HG03280 (cell line): ENCODE measurements at regions not wholly inside any gene's neighbourhood (a gene's known extent, or its start where the extent isn't known, plus 50 kb on each side); places are given as distances from the start of the nearest gene placed in this dataset.
A peak's percentile ranks its signal among the peaks of the same experiment; 100 is the strongest.

Experiments
- ATAC-seq: cut with Tn5 transposase; IDR thresholded peaks from one replicate; pipeline ENCODE4 v1.9.1; 2021; ENCODE audit warnings: mild to moderate bottlenecking, moderate library complexity; ENCODE audit not compliant: unreplicated experiment

GRCh38 chrX:150163221-150163930, 199.7 kb upstream of the MAMLD1 start:
- ATAC-seq = no peak

- no peak for ATAC-seq
These were observed 199.0 kb upstream of the MAMLD1 start for GRCh38 chrX:150163956-150164726.

GRCh38 chrX:150164971-150165600, 198.0 kb upstream of the MAMLD1 start:
- no peak for ATAC-seq

GRCh38 chrX:150165776-150166610, 197.1 kb upstream of the MAMLD1 start:
- ATAC-seq = no peak

GRCh38 chrX:150167482-150168324, 195.4 kb upstream of the MAMLD1 start:
- ATAC-seq = no peak

- ATAC-seq = no peak
These were observed 181.0 kb upstream of the MAMLD1 start for GRCh38 chrX:150182161-150182560.

GRCh38 chrX:150184491-150184890, 178.6 kb upstream of the MAMLD1 start:
- no peak for ATAC-seq

GRCh38 chrX:150185766-150186165, 177.4 kb upstream of the MAMLD1 start:
- no peak for ATAC-seq

- ATAC-seq = no peak
These were observed 170.3 kb upstream of the MAMLD1 start for GRCh38 chrX:150192816-150193215.

GRCh38 chrX:150196285-150196684, 166.8 kb upstream of the MAMLD1 start:
- no peak for ATAC-seq

- no peak for ATAC-seq
These were observed 165.7 kb upstream of the MAMLD1 start for GRCh38 chrX:150197388-150197787.

GRCh38 chrX:150198776-150199175, 164.3 kb upstream of the MAMLD1 start:
- no peak for ATAC-seq

- no peak for ATAC-seq
These were observed 163.9 kb upstream of the MAMLD1 start for GRCh38 chrX:150199181-150199580.

- no peak for ATAC-seq
These were observed 163.3 kb upstream of the MAMLD1 start for GRCh38 chrX:150199803-150200202.

- ATAC-seq = no peak
These were observed 162.8 kb upstream of the MAMLD1 start for GRCh38 chrX:150200361-150200760.

- ATAC-seq = peak; percentile 97
These were observed 162.3 kb upstream of the MAMLD1 start for GRCh38 chrX:150200820-150201287.

- ATAC-seq = no peak
These were observed 161.7 kb upstream of the MAMLD1 start for GRCh38 chrX:150201391-150201790.

GRCh38 chrX:150201841-150202240, 161.3 kb upstream of the MAMLD1 start:
- ATAC-seq = no peak

- no peak for ATAC-seq
These were observed 160.4 kb upstream of the MAMLD1 start for GRCh38 chrX:150202641-150203247.

- ATAC-seq = no peak
These were observed 159.9 kb upstream of the MAMLD1 start for GRCh38 chrX:150203248-150203645.
